ENCODE measurements at regions not wholly inside any gene's neighbourhood (a gene's known extent, or its start where the extent isn't known, plus 50 kb on each side); places are given as distances from the start of the nearest gene placed in this dataset.

DNA sequence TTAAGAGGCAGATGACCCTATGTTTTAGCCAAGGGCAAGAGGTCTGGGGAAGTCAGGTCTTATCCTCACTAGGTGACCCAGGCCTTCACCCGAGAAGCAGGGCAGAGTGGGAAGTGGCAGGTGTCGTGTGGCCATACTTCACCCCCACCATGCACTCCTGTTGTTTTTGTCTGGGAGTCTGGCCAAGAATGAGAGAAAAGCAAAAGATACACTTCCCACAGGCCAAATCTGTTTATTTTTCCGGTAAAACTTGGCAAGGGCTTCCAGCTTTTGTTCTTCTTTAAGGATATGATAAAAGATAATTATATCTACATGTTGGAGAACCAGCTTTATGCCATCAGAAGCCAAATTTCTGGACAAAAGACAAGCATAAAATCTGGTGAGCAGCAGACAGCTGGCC is 137.4 kb upstream of the CDC14C start:
- H3K4ac ChIP-seq (ENCODE audit: low read length) = no peak overlapping the region
- no peaks in the 10 kb centered on the region for H3K36me3 ChIP-seq (replicated peaks in 1 of 2; ENCODE audit: control insufficient read depth in 2 of 2, insufficient read depth in 2 of 2, low read length in 2 of 2)

DNA sequence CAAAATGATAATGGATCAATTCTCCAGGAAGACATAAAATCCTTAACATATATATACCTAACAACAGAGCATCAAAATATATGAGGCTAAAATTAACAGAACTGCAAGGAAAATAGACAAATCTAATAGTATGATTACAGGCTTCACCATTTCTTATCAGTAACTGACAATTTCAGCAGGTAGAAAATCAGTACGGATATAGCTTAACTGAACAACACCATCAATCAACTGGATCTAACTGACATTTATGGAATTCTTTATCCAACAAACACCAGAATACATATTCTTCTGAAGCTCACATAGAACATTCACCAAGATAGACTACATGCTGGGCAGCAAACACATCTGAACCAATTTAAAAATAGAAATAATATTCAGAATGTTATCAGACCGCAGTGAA is 121.1 kb upstream of the CDC14C start:
- Histone ChIP-seq H4K91ac (ENCODE audit: low read depth, low read length, poor library complexity) (no peak overlapping the region), H3K9me3 (replicated peaks in 1 of 2; ENCODE audit: control insufficient read depth in 2 of 2, insufficient read depth in 1 of 2, low read depth in 1 of 2, low read length in 2 of 2) (no peaks in the 10 kb centered on the region), H3K4me2 (ENCODE audit: insufficient read depth, low read length, poor library complexity, severe bottlenecking) (no peak overlapping the region), H3K4me3 (ENCODE audit: low read length in 2 of 2) (no peak overlapping the region), H3K14ac (ENCODE audit: low read length) (no peak overlapping the region), H4K8ac (ENCODE audit: low read depth, low read length) (no peak overlapping the region), H2AK5ac (ENCODE audit: low read depth, low read length) (no peak overlapping the region), H3K79me1 (ENCODE audit: low read depth, low read length) (no peaks in the 10 kb centered on the region), H3K18ac (ENCODE audit: low read length) (no peak overlapping the region), H2BK15ac (ENCODE audit: low read length) (no peak overlapping the region), H3K27ac (replicated peaks; ENCODE audit: low read length) (no peak overlapping the region), H3K36me3 (replicated peaks in 1 of 2; ENCODE audit: control insufficient read depth in 2 of 2, insufficient read depth in 2 of 2, low read length in 2 of 2) (no peaks in the 10 kb centered on the region), H3K23ac (ENCODE audit: low read depth, low read length, poor library complexity) (no peak overlapping the region), H3K4ac (ENCODE audit: low read length) (no peak overlapping the region), H2AFZ (ENCODE audit: low read length) (no peak overlapping the region), H3K4me1 (ENCODE audit: control insufficient read depth in 2 of 2, insufficient read depth in 1 of 2, low read depth in 1 of 2, low read length in 2 of 2) (peaks cover 0 to 4% of the 10 kb centered on the region in 2 donors), H3K27me3 (ENCODE audit: control insufficient read depth in 3 of 3, insufficient read depth in 3 of 3, low read depth in 1 of 3, low read length in 3 of 3) (no peaks in the 10 kb centered on the region), H2BK12ac (ENCODE audit: low read length) (no peak overlapping the region), H3K9ac (ENCODE audit: low read depth, low read length, poor library complexity) (no peak overlapping the region), H2BK120ac (ENCODE audit: low read depth, low read length) (no peak overlapping the region), H2BK5ac (ENCODE audit: low read length) (no peak overlapping the region)
- no CpG with 5 or more reads among the region's 2 CpGs for WGBS, 2 donors (ENCODE audit: extremely low coverage in 2 of 2, insufficient read length in 2 of 2, insufficient replicate concordance in 1 of 2)
- no peak for DNase-seq (ENCODE audit: low spot score)

More for the DNA sequence above, 137.4 kb upstream of the CDC14C start:
- Histone ChIP-seq H2BK120ac (ENCODE audit: low read depth, low read length) (no peak overlapping the region), H4K8ac (ENCODE audit: low read depth, low read length) (no peak overlapping the region), H2AFZ (ENCODE audit: low read length) (no peak overlapping the region), H3K27ac (replicated peaks; ENCODE audit: low read length) (no peak overlapping the region), H3K14ac (ENCODE audit: low read length) (no peak overlapping the region), H3K79me1 (ENCODE audit: low read depth, low read length) (no peaks in the 10 kb centered on the region), H2BK15ac (ENCODE audit: low read length) (no peak overlapping the region), H2BK12ac (ENCODE audit: low read length) (no peak overlapping the region), H3K27me3 (ENCODE audit: control insufficient read depth in 3 of 3, insufficient read depth in 3 of 3, low read depth in 1 of 3, low read length in 3 of 3) (no peaks in the 10 kb centered on the region), H3K4me3 (ENCODE audit: low read length in 2 of 2) (no peak overlapping the region), H2AK5ac (ENCODE audit: low read depth, low read length) (no peak overlapping the region), H2BK5ac (ENCODE audit: low read length) (no peak overlapping the region), H3K4me2 (ENCODE audit: insufficient read depth, low read length, poor library complexity, severe bottlenecking) (no peak overlapping the region), H3K23ac (ENCODE audit: low read depth, low read length, poor library complexity) (no peak overlapping the region), H3K9me3 (replicated peaks in 1 of 2; ENCODE audit: control insufficient read depth in 2 of 2, insufficient read depth in 1 of 2, low read depth in 1 of 2, low read length in 2 of 2) (no peaks in the 10 kb centered on the region), H3K18ac (ENCODE audit: low read length) (no peak overlapping the region), H4K91ac (ENCODE audit: low read depth, low read length, poor library complexity) (no peak overlapping the region), H3K9ac (ENCODE audit: low read depth, low read length, poor library complexity) (no peak overlapping the region), H3K4me1 (ENCODE audit: control insufficient read depth in 2 of 2, insufficient read depth in 1 of 2, low read depth in 1 of 2, low read length in 2 of 2) (no peaks in the 10 kb centered on the region)
- WGBS, 2 donors (ENCODE audit: extremely low coverage in 2 of 2, insufficient read length in 2 of 2, insufficient replicate concordance in 1 of 2) = no CpG with 5 or more reads among the region's 3 CpGs
- DNase-seq (ENCODE audit: low spot score) = no peak

DNA sequence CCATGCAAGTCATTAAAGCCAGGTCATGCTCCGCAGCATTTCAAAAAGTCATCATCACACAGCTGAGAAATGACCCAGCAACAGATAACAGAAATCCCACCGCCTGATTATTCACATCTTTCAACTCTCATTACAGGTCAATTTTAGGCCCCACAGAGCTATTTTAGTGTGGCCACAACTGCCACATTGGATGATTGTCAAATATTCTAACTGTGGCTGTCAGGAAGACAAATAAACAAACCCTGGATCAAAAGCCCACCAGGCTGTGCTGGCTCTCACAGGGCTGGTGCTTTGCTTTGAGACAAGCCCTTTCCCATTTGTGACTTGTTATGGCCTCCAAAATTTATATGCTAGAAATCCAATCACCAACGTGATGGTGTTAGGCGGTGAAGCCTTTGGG is 117.6 kb upstream of the CDC14C start:
- H3K4me2 ChIP-seq (ENCODE audit: insufficient read depth, low read length, poor library complexity, severe bottlenecking) = no peak overlapping the region
- no peak for DNase-seq (ENCODE audit: low spot score)

DNA sequence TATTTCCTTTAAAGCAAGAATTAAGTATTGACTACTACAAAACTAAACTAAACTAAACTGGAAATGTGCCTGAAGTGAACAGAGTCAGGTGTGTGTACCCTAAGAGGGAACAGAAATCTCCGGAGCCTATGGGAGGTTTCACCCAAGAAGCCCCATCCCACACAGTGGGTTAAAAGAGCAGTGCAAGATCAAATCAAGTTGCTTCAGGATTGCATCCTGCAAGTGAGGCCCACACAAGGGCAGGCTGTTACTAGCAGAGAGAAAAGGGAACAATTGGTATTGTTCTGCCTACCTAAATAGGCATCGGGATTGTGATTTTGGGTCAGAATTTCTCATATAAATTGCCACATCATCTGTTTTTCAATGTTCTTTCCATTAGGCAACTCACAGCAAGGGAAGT is 113.3 kb upstream of the CDC14C start:
- H2BK5ac ChIP-seq (ENCODE audit: low read length) = no peak overlapping the region
- H3K27me3 ChIP-seq (ENCODE audit: control insufficient read depth in 3 of 3, insufficient read depth in 3 of 3, low read depth in 1 of 3, low read length in 3 of 3) = no peaks in the 10 kb centered on the region
- no peak overlapping the region for H2BK15ac ChIP-seq (ENCODE audit: low read length)
- H2AFZ ChIP-seq (ENCODE audit: low read length) = no peak overlapping the region
- no peaks in the 10 kb centered on the region for H3K79me1 ChIP-seq (ENCODE audit: low read depth, low read length)
- no peak overlapping the region for H3K4ac ChIP-seq (ENCODE audit: low read length)
- no peak overlapping the region for H3K23ac ChIP-seq (ENCODE audit: low read depth, low read length, poor library complexity)
- no CpG with 5 or more reads among the region's 2 CpGs for WGBS, 2 donors (ENCODE audit: extremely low coverage in 2 of 2, insufficient read length in 2 of 2, insufficient replicate concordance in 1 of 2)
- peaks cover 0 to 4% of the 10 kb centered on the region in 2 donors for H3K4me1 ChIP-seq (ENCODE audit: control insufficient read depth in 2 of 2, insufficient read depth in 1 of 2, low read depth in 1 of 2, low read length in 2 of 2)
- no peak overlapping the region for H3K14ac ChIP-seq (ENCODE audit: low read length)
- no peak overlapping the region for H2BK12ac ChIP-seq (ENCODE audit: low read length)
- no peak overlapping the region for H3K18ac ChIP-seq (ENCODE audit: low read length)
- no peak overlapping the region for H2BK120ac ChIP-seq (ENCODE audit: low read depth, low read length)
- no peak overlapping the region for H4K91ac ChIP-seq (ENCODE audit: low read depth, low read length, poor library complexity)
- no peak overlapping the region for H3K27ac ChIP-seq (replicated peaks; ENCODE audit: low read length)
- H3K36me3 ChIP-seq (replicated peaks in 1 of 2; ENCODE audit: control insufficient read depth in 2 of 2, insufficient read depth in 2 of 2, low read length in 2 of 2) = no peaks in the 10 kb centered on the region
- no peak overlapping the region for H4K8ac ChIP-seq (ENCODE audit: low read depth, low read length)
- H3K9ac ChIP-seq (ENCODE audit: low read depth, low read length, poor library complexity) = no peak overlapping the region
- no peak overlapping the region for H2AK5ac ChIP-seq (ENCODE audit: low read depth, low read length)
- no peak for DNase-seq (ENCODE audit: low spot score)
- no peak overlapping the region for H3K4me3 ChIP-seq (ENCODE audit: low read length in 2 of 2)
- H3K9me3 ChIP-seq (replicated peaks in 1 of 2; ENCODE audit: control insufficient read depth in 2 of 2, insufficient read depth in 1 of 2, low read depth in 1 of 2, low read length in 2 of 2) = no peaks in the 10 kb centered on the region
- no peak overlapping the region for H3K4me2 ChIP-seq (ENCODE audit: insufficient read depth, low read length, poor library complexity, severe bottlenecking)

More for the DNA sequence above, 117.6 kb upstream of the CDC14C start:
- no peak overlapping the region for H3K9ac ChIP-seq (ENCODE audit: low read depth, low read length, poor library complexity)
- no peak overlapping the region for H2BK15ac ChIP-seq (ENCODE audit: low read length)
- no peak overlapping the region for H3K23ac ChIP-seq (ENCODE audit: low read depth, low read length, poor library complexity)
- H3K4ac ChIP-seq (ENCODE audit: low read length) = no peak overlapping the region
- H3K4me1 ChIP-seq (ENCODE audit: control insufficient read depth in 2 of 2, insufficient read depth in 1 of 2, low read depth in 1 of 2, low read length in 2 of 2) = peaks cover 0 to 4% of the 10 kb centered on the region in 2 donors
- no peak overlapping the region for H2BK120ac ChIP-seq (ENCODE audit: low read depth, low read length)
- no peak overlapping the region for H3K27ac ChIP-seq (replicated peaks; ENCODE audit: low read length)
- H4K91ac ChIP-seq (ENCODE audit: low read depth, low read length, poor library complexity) = no peak overlapping the region
- no peak overlapping the region for H2AFZ ChIP-seq (ENCODE audit: low read length)
- H4K8ac ChIP-seq (ENCODE audit: low read depth, low read length) = no peak overlapping the region
- no peak overlapping the region for H2AK5ac ChIP-seq (ENCODE audit: low read depth, low read length)
- H2BK12ac ChIP-seq (ENCODE audit: low read length) = no peak overlapping the region
- WGBS, 2 donors (ENCODE audit: extremely low coverage in 2 of 2, insufficient read length in 2 of 2, insufficient replicate concordance in 1 of 2) = no CpG with 5 or more reads among the region's 4 CpGs
- no peaks in the 10 kb centered on the region for H3K27me3 ChIP-seq (ENCODE audit: control insufficient read depth in 3 of 3, insufficient read depth in 3 of 3, low read depth in 1 of 3, low read length in 3 of 3)
- no peaks in the 10 kb centered on the region for H3K79me1 ChIP-seq (ENCODE audit: low read depth, low read length)
- H3K9me3 ChIP-seq (replicated peaks in 1 of 2; ENCODE audit: control insufficient read depth in 2 of 2, insufficient read depth in 1 of 2, low read depth in 1 of 2, low read length in 2 of 2) = no peaks in the 10 kb centered on the region
- no peak overlapping the region for H2BK5ac ChIP-seq (ENCODE audit: low read length)
- no peaks in the 10 kb centered on the region for H3K36me3 ChIP-seq (replicated peaks in 1 of 2; ENCODE audit: control insufficient read depth in 2 of 2, insufficient read depth in 2 of 2, low read length in 2 of 2)
- H3K4me3 ChIP-seq (ENCODE audit: low read length in 2 of 2) = no peak overlapping the region
- H3K18ac ChIP-seq (ENCODE audit: low read length) = no peak overlapping the region
- H3K14ac ChIP-seq (ENCODE audit: low read length) = no peak overlapping the region
